Motor neuron (in vitro differentiated cells): ENCODE measurements at regions not wholly inside any gene's neighbourhood (a gene's known extent, or its start where the extent isn't known, plus 50 kb on each side); places are given as distances from the start of the nearest gene placed in this dataset.
A peak's percentile ranks its signal among the peaks of the same experiment; 100 is the strongest.

Experiments used
- ATAC-seq, 8 experiments: fragments of 200-7000 bp; cut with Tn5 transposase; replicated peaks in 6 of 8; 2 replicates each; pipeline ENCODE4 v1.8.0; 2021; ENCODE audit warnings: mild to moderate bottlenecking in 8 of 8, moderate library complexity in 8 of 8
- H3K27ac ChIP-seq, 2 donors: fragments of 250-450 bp; sonication (Bioruptor Pico); 2 replicates each; pipeline ENCODE4 v1.9.0; 2021; ENCODE audit warnings: antibody characterized with exemption in 2 of 2, mild to moderate bottlenecking in 2 of 2, moderate library complexity in 1 of 2
- H3K4me1 ChIP-seq, 2 donors: fragments of 250-450 bp; sonication (Bioruptor Pico); replicated peaks in 1 of 2; 2 replicates each; pipeline ENCODE4 v1.6.1; 2021; ENCODE audit warnings: antibody characterized with exemption in 2 of 2, mild to moderate bottlenecking in 2 of 2, moderate library complexity in 1 of 2
- H3K4me3 ChIP-seq, 5 donors: fragments of 250-450 bp; sonication (Bioruptor Pico); 2 replicates each; pipeline ENCODE4 v1.9.0; 2021; ENCODE audit warnings: antibody characterized with exemption in 5 of 5, mild to moderate bottlenecking in 5 of 5, moderate library complexity in 4 of 5
- WGBS, 10 experiments: fragments of 450-650 bp; shearing (Covaris generic); methylation state at CpG; one replicate each; pipeline ENCODE4 v1.0.0; 2022; 5-methylcytosine and 5-hydroxymethylcytosine counted together
- in situ Hi-C, 9 experiments: fragments of 400-800 bp; cut with MboI; loops; one replicate each; pipeline ENCODE4 v1.15.0; 2021; ENCODE audit warnings: low sequenced_read_pairs in 9 of 9, low pct_unique_long_range_greater_than_20kb in 2 of 9; ENCODE audit not compliant: unreplicated experiment in 9 of 9

DNA sequence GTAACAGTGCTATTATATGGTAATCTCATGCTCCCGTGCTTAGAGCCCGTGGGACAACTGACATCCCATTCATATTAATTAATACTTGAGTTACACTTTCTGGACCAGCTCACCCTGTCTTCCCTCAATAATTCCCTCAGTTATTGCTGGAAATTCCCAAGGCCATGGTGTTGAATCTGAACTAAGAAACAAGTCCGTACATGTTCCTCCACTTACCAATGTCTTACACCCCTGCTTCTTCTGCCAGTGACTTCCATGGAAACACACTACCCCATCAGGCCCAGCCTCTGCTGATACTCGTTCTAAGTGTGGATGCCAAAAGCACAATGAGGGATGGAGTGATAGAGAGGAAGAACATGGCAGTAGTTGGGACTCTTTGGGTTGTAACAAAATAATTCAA lies 193.7 kb downstream of the RND3 start:
- peaks cover 6 to 14% of the 10 kb centered on the region in 2 donors for H3K4me1 ChIP-seq
- no peak overlapping the region for H3K4me3 ChIP-seq
- H3K27ac ChIP-seq, result no peak overlapping the region
- ATAC-seq, result no peak
- WGBS, 10 experiments, result 82 to 100% (median 89%) methylated on average over 1 to 3 of the region's 4 CpGs; no CpG with 5 or more reads in 3 of the 10 experiments
- in situ Hi-C loops, result no loop called here

DNA sequence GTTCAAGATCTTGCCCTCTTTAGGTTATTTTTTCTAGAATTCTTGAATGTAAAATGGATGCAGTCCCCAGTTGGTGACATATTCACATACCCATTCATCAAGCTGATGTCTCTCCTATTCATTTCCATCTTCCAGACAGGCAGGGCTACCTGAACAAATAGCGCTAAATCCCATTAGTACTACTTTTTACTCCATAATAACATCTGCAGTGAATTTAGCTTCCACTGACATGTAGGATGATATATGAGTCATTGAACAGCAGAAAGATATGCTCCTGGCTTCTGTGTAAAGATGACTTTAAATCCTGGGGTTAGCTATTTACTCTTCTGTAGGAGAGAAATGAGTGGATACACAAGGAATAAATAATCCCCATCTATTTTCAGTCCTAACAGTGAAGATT lies 194.7 kb downstream of the RND3 start:
- Histone ChIP-seq H3K4me1 (peaks cover 6 to 14% of the 10 kb centered on the region in 2 donors), H3K27ac (no peak overlapping the region), H3K4me3 (no peak overlapping the region)
- in situ Hi-C loops, result no loop called here
- peak in 6 of 8 experiments; percentile 32 to 97 (median 88) for ATAC-seq
- 17 to 89% (median 52%) methylated on average over 1 of the region's 1 CpG; no CpG with 5 or more reads in 4 of the 10 experiments for WGBS, 10 experiments

DNA sequence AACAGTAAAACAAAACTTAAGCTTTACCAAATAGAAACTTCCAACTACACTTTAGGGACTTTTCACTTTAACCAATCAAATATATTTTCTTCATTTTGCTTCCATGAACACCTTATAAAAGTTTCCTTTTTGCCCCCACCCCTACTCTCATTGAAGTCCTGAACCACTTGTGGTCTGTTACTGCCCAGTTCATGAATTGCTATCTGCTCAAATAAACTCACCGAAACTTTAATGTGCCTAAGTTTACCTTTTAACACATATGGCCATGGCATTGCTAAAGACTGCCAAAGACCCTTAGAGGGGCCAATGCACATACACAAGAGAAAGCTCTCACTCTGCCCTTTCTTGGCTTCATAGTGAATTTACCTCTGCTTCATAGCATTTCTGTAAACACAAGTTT lies 195.3 kb downstream of the RND3 start:
- Histone ChIP-seq H3K27ac (no peak overlapping the region), H3K4me1 (peaks cover 6 to 15% of the 10 kb centered on the region in 2 donors), H3K4me3 (no peak overlapping the region)
- 83 to 100% (median 100%) methylated on average over 1 of the region's 1 CpG; no CpG with 5 or more reads in 3 of the 10 experiments for WGBS, 10 experiments
- in situ Hi-C loops, result no loop called here
- ATAC-seq, result no peak

DNA sequence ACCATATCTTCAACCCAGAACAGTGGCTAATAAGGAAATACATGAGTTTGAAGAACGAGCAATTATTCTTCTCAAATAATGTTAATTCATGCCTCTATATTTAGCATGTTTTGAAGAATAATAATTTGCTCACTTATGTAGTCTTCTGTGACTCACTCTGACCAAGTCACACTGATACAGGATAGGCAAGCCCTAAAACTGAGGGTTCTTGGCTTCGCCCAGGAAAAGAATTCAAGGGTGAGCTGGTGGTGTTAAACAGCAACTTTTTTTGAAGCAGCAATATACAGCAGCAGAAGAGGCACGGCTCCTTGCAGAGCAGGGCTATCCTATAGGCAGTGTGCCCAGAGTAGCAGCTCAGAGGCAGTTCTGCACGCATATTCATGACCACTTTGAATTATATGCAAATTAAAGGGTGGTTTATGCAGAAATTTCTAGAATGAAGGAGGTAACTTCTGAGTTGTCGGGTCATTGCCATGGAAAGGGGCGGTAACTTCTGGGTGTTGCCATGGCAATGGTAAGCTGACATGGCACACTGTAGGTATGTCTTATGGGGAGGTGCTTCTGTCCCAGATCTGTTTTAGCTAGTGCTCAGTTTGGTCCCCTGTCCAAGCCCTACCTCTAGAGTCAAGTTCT lies 200.6 kb downstream of the RND3 start:
- Histone ChIP-seq H3K4me1 (peaks cover 0 to 16% of the 10 kb centered on the region in 2 donors), H3K4me3 (no peak overlapping the region), H3K27ac (no peak overlapping the region)
- in situ Hi-C loops, result no loop called here
- ATAC-seq, result peak; percentile 73 to 97 (median 84)
- WGBS, 10 experiments, result 0 to 75% (median 58%) methylated on average over 1 to 6 of the region's 6 CpGs; no CpG with 5 or more reads in 1 of the 10 experiments

DNA sequence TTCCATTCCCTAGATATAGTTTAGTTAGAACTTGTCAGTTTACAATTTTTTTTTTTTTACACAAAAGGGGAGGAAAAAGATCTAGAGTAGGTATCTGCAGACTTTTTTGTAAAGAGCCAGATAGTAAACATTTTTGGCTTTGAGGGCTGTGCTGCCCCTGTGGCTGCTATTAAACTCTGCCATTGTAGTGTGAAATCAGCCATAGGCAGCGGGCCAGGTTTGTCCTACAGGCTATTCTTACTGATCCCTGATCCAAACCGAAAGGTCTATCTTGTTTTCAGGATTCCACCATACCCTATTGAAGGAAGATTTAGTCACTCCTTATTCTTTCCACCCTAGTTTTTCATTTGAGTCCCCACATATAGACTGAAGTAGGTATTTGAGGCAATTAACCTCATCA lies 203.4 kb downstream of the RND3 start:
- 70 to 100% (median 89%) methylated on average over 1 to 2 of the region's 2 CpGs; no CpG with 5 or more reads in 3 of the 10 experiments for WGBS, 10 experiments
- H3K4me1 ChIP-seq, result peaks cover 0 to 16% of the 10 kb centered on the region in 2 donors
- in situ Hi-C loops, result no loop called here

DNA sequence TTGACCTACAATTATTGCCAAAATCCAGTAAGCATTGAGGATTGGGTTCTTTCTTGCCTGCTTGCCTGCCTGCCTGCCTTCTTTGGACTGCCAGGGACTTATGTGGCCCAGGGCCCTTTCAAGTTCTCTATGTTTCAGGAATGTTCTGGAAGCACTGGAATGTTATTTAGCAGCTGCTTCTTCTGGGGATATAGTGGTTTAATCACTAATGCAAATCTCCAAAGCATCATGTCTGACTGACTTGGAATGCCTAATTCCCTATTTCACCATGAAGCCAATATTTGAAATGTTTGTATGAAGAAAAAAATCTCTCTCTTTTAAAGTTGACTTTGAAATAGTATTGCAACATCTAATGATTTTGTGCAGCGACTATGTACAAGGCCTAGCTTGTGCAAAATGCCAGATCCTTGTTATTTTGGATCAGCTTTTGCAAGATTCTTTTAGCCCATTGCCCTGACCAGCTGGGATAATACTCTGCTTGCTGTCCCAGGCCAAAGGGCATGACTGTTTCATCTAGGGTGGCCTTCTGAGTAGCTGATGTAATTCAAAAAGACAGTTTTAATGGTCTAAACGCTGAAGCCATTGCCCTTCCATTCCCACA lies 204.6 kb downstream of the RND3 start:
- Histone ChIP-seq H3K27ac (no peak overlapping the region), H3K4me3 (no peak overlapping the region), H3K4me1 (peaks cover 0 to 16% of the 10 kb centered on the region in 2 donors)
- WGBS, 10 experiments, result 0 to 56% (median 22%) methylated on average over 1 to 2 of the region's 2 CpGs; no CpG with 5 or more reads in 1 of the 10 experiments
- in situ Hi-C loops, result no loop called here
- ATAC-seq, result no peak

More for the DNA sequence above, 203.4 kb downstream of the RND3 start:
- no peak overlapping the region for H3K4me3 ChIP-seq
- no peak overlapping the region for H3K27ac ChIP-seq
- ATAC-seq, result no peak

DNA sequence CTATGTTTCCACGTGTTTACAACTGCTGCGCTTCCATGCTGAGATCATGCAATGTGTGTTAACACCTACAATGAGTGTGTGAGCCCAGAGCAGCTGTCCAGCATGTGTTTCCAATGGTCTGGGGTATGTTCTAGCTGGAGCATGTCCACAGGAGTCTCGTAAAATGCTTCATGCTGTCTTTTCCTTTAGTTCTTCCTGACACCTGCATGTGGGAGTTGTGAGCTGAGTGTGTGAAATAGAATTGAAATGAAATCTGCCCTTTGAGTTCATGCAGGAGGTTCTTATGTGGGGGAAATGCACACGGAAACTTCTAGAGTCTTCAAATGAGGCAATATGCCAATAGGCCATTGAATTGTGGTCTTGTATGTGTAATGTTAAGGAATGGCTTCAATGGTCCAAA lies 205.1 kb downstream of the RND3 start:
- no peak overlapping the region for H3K27ac ChIP-seq
- 40 to 100% (median 100%) methylated on average over 2 to 3 of the region's 4 CpGs; no CpG with 5 or more reads in 5 of the 10 experiments for whole genome bisulfite sequencing, 10 experiments
- no peak for ATAC-seq
- no peak overlapping the region for H3K4me3 ChIP-seq
- in situ Hi-C loops, result no loop called here
- H3K4me1 ChIP-seq, result peaks cover 0 to 16% of the 10 kb centered on the region in 2 donors

DNA sequence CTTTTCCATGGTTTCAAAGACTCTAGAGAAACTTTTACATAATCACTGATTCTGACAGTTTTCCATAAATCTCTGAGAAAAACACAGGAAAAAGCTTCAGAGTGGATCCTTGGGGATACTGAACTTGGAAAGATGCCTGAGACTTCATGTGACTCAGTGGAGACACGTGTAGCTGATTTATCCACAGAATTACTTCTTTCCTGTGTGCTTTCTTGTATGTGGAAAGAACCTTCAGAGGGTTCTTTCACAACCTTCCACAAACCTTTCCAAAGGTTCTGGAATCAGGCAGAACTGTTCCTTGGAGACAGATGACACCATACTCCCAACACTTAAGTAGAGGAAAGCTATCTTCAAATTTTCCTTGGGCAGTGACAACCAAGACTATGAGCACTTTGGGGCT lies 207.2 kb downstream of the RND3 start:
- H3K4me1 ChIP-seq, result peaks cover 0 to 8% of the 10 kb centered on the region in 2 donors
- peak in 2 of 8 experiments; percentile 45 to 47 for ATAC-seq

DNA sequence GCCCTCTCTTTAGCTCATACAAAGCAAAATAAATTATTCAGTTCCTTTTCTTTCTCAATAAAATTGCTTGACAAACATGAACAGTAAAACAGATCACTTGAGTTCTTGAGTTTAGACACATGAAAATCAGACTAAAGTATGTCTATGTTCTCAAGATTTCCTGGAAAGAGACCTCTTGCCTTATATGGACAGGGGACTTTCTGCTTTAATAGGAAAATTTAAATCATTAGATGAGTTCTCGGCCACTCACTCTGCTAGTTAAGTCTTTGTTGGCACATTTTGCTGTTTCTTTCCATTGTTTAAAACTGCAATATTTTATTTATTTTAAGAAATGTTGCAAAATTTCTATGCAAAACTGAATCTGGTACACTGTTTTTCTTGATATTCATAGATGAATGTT lies 207.8 kb downstream of the RND3 start:
- ATAC-seq, result no peak
- H3K4me1 ChIP-seq, result peaks cover 0 to 8% of the 10 kb centered on the region in 2 donors
- WGBS, 10 experiments, result 43 to 100% (median 76%) methylated on average over 1 of the region's 1 CpG
- no peak overlapping the region for H3K27ac ChIP-seq
- no peak overlapping the region for H3K4me3 ChIP-seq
- in situ Hi-C loops, result no loop called here

More for the DNA sequence above, 207.2 kb downstream of the RND3 start:
- in situ Hi-C loops, result no loop called here
- Histone ChIP-seq H3K27ac (no peak overlapping the region), H3K4me3 (no peak overlapping the region)
- WGBS, 10 experiments, result 0 to 67% (median 20%) methylated on average over 1 of the region's 1 CpG; no CpG with 5 or more reads in 6 of the 10 experiments

DNA sequence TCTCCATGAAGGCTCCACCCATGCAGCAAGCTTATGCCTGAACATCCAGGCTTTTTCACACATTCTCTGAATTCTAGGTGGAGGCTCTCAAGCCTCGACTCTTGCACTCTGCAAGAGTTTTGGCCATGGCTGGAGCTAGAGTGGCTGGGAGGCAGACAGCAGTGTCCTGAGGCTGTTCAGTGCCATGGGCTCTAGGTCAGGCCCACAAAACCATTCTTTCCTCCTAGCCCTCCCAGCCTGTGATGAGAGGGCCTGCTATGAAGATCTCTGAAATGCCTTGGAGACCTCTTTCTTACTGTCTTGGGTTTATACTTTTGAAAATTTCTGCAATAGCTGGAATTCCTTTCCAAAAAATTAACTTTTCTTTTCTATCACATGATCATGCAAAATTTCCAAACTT lies 210.7 kb downstream of the RND3 start:
- 60 to 100% (median 91%) methylated on average over 1 of the region's 1 CpG; no CpG with 5 or more reads in 7 of the 10 experiments for WGBS, 10 experiments
- in situ Hi-C loops, result no loop called here
- Histone ChIP-seq H3K4me3 (no peak overlapping the region), H3K4me1 (no peaks in the 10 kb centered on the region), H3K27ac (no peak overlapping the region)
- ATAC-seq, result no peak

DNA sequence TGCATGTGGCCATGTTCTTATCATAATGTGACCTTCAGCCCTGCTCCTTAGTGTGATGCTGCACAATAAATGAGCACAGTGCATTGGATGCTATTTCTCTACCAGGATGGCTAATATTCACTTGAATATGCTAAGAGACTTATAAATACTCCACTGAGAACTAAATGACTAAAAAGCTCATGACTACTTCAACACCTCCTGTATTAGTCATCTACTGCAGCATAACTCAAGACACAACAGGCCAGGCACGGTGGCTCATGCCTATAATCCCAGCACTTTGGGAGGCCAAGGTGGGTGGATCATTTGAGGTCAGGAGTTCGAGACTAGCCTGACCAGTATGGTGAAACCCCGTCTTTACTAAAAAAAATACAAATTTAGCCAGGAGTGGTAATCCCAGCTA lies 213.4 kb downstream of the RND3 start:
- Histone ChIP-seq H3K4me3 (no peak overlapping the region), H3K27ac (no peak overlapping the region), H3K4me1 (no peaks in the 10 kb centered on the region)
- 11 to 100% (median 55%) methylated on average over 1 to 3 of the region's 3 CpGs; no CpG with 5 or more reads in 2 of the 10 experiments for whole genome bisulfite sequencing, 10 experiments
- peak in 2 of 8 experiments; percentile 77 to 82 for ATAC-seq
- in situ Hi-C loops, result loop anchor here in 1 of 9 experiments (25.0 kb wide), 1 partner anchor 687 kb away; the partner anchor contains the start of gene MMADHC

DNA sequence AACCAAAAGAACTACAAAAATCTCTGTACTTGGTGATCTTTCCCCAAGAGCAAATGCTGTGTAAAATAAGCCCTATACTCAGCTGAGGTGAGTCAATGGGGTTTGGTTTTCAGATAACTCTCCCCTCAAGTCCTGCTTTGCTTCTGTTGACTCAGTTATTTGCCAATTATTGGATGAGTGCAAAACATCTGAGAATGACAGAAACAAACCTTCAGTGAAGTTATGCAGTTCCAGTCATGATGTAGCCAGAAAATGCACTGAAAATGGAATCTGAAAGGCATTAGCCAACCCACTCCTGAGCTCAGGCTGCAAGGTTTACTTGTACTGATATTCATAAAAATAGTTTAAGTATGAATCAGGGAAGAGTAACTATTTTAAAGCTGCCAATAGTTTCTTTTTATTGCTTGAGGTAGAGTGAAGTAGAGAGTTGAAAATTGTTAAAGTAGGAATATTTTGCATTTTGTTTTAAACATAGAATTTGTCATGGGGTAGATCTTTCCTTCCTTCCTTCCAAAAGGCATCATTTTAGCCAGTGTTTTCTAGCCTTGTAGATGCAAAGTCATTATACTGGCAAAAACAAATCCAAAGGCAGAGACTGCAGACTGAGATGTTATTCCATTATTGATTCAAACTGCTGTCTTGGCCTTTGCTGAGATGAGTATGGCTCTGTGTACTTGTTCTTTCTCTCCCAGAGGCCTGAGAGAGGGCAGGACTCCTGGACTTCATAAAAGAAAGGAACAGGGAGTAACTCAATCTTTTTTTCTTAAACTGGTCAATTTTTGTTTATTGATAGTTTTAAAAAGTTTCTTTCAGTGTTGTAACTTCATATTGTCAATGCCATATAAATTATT lies 215.3 kb downstream of the RND3 start:
- no peak overlapping the region for H3K4me3 ChIP-seq
- H3K27ac ChIP-seq, result no peak overlapping the region
- H3K4me1 ChIP-seq, result no peaks in the 10 kb centered on the region
- in situ Hi-C loops, result loop anchor here in 1 of 9 experiments (25.0 kb wide), 1 partner anchor 685 kb away; the partner anchor contains the start of gene MMADHC
- peak in 2 of 8 experiments; percentile 81 for ATAC-seq
